ENCODE measurements at regions not wholly inside any gene's neighbourhood (a gene's known extent, or its start where the extent isn't known, plus 50 kb on each side); places are given as distances from the start of the nearest gene placed in this dataset.

GRCh38 chr4:152028131-152028530, 267.3 kb upstream of the GATB start:
- no peak for DNase-seq (ENCODE audit: low read depth, low spot score)

DNA sequence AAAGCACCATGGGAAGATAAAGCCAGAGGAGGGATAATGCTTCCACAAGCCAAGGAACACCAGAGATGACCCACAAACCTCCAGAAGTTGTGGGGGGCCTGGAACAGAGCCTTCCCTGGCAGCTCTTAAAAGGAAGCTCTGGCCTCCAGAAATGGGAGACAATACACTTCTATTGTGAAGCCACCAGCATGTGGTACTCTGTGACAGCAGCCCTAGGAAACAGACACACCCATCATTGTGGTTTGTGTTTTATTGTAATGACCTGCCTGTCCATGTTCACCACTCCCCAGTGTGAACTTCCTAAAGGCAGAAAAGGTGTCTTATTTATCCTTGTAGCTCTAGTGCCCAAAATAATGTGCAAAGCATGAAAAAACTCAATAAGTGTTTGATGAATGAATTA, 264.1 kb upstream of the GATB start:
- no peak for DNase-seq (ENCODE audit: low read depth, low spot score)

- no peak for DNase-seq (ENCODE audit: low read depth, low spot score)
Measured at GRCh38 chr4:152023674-152024073, 262.9 kb upstream of the GATB start.

- no peak for DNase-seq (ENCODE audit: low read depth, low spot score)
Measured at GRCh38 chr4:152022543-152022942, 261.7 kb upstream of the GATB start.

- no peak for DNase-seq (ENCODE audit: low read depth, low spot score)
Measured at GRCh38 chr4:152021788-152022438, 261.1 kb upstream of the GATB start.

DNA sequence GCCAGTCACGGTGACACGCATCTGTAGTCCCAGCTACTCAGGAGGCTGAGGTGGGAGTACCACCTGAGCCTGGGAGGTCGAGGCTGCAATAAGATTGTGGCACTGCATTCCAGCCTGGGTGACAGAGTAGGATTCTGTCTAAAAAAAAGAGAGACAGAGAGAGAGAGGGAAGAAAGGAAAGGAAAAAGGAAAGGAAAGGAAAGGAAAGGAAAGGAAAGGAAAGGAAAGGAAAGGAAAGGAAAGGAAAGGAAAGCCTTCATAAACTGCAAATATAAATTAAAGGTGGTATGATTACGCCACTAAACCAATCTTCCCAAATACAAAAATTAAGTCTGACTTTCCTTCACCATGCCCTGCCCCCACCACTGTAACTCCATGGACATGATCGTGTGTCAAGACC, 259.3 kb upstream of the GATB start:
- DNase-seq (ENCODE audit: low read depth, low spot score), result no peak

DNA sequence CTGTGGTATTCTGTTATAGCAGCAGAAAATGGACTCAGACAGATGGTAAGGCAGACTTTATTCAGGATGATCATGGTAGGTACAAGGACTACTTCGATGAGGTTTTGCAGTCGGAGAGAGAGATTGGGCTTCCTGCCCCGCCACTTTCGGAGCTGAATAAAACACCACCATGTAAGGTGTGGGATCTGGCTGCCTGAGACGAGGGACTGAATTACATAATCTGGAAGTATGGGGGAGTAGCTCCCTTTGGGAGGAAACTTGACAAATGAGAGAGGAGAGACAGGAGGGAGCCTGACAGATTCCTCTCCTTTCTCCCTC, 255.5 kb upstream of the GATB start:
- DNase-seq (ENCODE audit: low read depth, low spot score), result no peak

DNA sequence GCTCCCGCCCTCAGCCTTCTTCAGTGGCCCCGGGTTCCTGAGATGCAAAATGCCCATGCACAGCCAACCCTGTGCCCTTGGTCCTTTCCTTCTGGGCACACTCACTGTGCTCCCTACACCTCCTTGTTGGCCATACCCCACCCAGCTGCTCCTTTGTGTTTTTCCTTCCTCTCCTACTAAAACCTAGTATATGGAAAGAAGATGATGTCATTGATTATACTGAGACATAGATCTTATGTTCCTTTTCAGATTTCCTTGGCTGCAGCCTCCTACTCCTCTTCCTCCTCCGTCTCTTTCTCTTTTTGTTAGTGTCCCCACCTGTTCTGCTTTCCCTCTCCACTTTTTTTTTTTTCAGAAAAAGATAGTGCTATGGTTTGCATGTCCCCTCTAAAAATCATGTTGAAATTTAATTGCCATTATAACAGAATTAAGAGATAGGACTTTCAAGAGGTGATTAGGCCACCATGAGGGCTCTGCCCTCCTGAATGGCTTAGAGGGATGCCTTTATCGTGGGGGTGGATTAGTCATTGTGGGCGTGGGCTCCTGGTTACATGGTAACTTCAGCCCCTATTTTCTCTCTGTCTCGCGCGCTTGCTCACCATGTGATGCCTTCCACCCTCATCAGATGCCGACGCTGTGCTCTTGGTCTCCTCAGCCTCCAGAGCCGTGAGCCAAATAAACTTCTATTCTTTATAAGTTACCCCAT, 254.9 kb upstream of the GATB start:
- no peak for DNase-seq (ENCODE audit: low read depth, low spot score)

DNA sequence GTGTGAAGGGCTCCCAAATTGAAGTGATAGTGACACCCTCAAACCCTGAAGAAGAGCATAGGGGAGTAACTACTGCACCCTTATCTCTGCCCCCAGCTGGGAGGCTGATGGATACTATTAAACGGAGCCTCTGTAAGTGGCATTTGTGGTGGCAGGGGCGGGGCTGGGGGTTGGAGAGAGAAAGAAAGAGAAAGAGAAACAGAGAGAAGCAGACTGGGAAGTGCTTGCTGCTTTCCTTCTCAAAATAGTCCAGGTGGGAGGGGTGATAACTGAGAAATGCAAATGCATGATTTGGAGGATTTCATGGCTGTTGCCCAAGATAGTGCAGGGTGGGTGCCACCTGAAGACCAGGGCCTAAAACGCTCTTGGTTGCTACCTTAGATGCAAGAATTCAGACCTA, 253.5 kb upstream of the GATB start:
- DNase-seq (ENCODE audit: low read depth, low spot score), result no peak

DNA sequence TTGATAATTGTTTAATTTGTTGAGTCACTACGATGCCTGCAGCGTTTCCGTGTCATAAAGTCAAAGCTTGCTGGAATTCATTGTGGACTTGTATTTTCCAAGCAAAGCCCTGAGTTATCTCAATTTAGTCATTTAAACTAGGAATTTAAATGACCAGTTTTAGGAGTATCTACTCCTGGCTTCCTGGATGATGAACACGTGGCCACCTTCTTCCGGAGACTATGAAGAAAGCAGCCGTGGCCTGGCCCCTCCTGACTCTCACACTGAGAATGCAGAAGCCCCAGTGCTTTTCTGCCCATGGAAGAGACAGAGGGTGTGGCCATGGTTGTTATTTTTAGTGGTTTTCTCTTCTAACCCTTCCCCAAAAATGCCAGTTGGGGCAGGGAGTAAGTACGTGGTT, 250.7 kb upstream of the GATB start:
- no peak for DNase-seq (ENCODE audit: low read depth, low spot score)

DNA sequence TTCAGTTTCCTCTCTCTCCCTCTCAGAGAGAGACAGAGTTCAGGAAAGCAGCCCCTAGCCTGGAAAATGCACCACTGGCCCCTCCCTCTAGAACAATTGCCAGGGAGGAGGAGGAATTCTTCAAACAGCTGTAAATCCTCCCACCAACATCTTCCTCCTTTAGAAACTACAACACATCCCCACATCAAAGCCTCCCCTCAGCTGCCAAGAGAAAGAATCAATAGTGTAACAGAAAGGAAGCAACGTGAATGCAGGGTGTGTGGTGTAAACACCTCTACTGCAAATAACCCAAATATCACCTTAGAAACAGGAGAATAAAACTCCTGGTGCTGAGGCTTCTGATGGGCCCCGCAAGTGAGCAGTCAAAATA, 249.9 kb upstream of the GATB start:
- DNase-seq (ENCODE audit: low read depth, low spot score), result peak; percentile 30

GRCh38 chr4:152009983-152010709, 249.3 kb upstream of the GATB start:
- no peak for DNase-seq (ENCODE audit: low read depth, low spot score)

DNA sequence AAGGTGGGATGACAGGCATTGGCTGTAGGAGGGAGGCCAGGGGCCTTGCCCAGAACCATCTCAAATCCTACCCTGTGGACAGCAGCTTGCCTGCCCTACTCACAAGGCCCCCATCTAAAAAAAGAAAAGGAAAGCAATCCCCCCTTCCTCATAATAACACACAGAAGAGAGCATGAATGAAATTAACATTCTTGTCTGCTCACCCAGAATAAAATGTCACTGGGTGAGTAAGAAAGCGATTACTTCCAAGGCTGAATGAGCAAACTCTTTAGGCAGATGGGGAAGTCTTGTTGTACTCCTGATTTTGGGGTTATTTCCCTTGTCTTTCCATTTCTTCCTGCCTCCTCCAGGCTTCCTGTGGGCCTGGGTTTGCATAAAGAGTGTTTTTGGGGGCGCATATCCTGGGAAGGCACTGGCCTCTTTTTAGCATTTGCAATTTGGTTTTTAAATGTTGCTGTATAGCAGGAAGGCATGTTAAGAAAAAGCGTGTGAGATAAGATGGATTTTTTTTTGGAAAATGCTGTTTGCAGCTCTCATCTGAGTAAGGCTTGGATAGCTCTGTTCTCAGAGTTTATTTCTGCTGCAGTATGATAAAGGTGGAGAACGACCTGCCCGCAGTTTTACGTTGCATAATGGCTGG, 248.3 kb upstream of the GATB start:
- no peak for DNase-seq (ENCODE audit: low read depth, low spot score)

DNA sequence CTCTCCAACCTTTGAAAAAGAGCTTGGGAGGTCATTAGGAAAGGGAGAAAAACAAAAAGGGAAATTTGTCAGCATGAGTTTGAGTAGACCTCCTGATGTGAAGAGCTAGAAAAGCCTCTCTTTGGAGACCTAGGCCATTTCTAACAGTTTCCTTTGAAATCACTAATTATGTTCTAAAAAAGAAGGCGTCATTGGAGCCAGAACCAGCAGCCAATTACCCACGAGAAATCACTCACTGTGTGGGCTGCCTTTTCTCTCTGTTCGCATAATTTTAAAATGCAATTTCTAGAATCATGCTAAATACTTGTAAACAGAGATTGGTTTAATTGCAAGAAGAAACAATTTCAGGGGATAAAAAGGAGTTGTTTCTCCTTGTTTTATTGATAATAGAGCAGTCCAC, 246.3 kb upstream of the GATB start:
- DNase-seq (ENCODE audit: low read depth, low spot score), result no peak

GRCh38 chr4:152004801-152005200, 244.0 kb upstream of the GATB start:
- no peak for DNase-seq (ENCODE audit: low read depth, low spot score)

GRCh38 chr4:152000518-152000917, 239.7 kb upstream of the GATB start:
- DNase-seq (ENCODE audit: low read depth, low spot score), result peak; percentile 45

DNA sequence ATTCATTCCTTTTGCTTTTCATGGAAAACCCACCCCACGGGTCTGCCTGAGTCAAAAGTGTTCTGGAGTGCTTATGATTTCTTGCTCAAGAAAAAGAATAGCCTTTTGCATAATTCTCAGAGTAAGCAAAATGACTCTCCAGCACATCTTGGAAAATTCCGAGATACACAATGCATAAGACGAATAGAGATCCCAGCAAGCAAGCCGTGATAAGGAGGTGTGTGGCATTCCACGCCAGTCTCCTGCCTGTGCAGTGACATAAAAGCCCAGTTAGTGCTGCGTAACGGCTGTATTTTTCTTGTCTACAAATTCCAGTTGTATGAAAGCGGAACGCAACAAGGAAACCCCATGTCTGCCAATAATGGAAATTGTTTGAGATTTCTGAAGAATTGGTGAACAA, 237.9 kb upstream of the GATB start:
- DNase-seq (ENCODE audit: low read depth, low spot score), result no peak

- no peak for DNase-seq (ENCODE audit: low read depth, low spot score)
Measured at GRCh38 chr4:151997461-151997860, 236.7 kb upstream of the GATB start.

DNA sequence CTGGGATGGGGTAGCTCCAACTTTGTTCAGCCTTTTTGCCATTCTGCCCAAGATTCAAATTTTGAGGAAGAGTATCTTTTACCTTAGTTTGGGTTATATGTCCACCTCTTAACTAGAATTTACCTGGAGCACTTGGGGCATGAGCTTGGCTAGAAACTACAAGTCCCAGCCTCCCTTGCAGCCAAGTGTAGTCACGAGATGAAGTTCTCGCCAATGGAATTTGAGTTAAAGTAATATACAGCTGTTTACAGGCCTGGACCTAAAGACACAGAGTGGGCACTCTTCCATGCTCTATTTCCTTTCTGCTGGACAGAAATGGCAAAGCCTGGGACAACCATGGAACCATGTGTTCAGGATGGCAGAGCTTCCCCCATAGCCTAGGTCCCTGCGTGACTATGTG, 233.6 kb upstream of the GATB start:
- no peak for DNase-seq (ENCODE audit: low read depth, low spot score)

DNA sequence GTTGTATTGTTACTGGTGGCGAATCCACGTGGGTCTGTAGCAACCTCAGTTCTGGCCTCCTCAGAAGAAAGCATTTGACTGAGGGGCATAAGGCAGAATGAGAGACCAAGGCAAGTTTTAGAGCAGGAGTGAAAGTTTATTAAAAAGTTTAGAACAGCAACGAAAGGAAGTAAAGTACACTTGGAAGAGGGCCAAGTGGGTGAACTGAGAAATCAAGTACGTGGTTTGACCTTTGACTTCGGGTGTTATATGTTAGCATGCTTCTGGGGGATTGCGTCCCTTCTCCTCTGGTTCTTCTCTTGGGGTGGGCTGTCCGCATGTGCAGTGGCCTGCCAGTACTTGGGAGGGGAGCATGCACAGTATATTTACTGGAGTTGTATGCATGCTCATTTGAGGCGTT, 232.7 kb upstream of the GATB start:
- no peak for DNase-seq (ENCODE audit: low read depth, low spot score)

DNA sequence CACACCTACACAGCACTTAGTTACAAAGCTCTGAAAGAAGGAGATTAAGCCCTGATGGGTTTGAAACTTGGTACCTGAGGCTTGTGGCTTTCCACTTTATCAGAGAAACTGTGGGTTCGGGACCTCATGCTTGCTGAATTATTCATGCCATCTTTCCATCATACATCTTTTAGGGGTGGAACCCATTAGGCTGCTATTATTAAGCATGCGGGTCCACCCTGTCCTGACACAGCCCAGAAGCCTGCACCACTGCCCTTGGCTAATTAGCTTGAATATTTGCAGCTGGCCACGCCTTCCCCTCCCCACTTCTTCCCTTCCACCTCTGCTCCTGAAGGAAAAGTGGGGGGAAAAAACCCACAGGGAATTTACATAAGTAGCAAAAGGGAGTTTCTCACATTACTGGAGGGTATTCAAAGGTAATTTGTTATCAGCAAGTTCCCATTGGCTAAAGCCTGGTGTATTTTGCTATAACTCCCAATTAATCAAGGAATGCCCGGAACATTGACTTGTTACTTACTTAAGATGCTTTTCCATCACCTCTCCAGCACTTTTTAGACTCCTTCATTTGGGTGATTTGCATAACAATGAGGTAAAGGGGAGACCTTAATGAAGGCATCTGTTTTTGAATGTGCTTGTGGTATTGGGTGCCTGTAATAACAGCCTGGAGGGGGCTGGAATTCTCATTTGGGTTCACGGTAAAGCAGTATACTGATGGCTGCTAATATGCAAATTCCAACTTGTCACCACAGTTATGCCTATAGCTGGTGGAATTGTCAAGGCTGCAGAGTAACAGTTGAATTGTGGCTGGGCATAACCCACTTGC, 231.7 kb upstream of the GATB start:
- no peak for DNase-seq (ENCODE audit: low read depth, low spot score)

GRCh38 chr4:151991884-151992167, 231.0 kb upstream of the GATB start:
- no peak for DNase-seq (ENCODE audit: low read depth, low spot score)

Data from ELF-1 (cell line).